Activated CD4-positive, alpha-beta T cell treated with anti-CD3 and anti-CD28 coated beads, Interleukin-2, amount 50 U/mL, for 24 hours (primary cell): ENCODE measurements at regions not wholly inside any gene's neighbourhood (a gene's known extent, or its start where the extent isn't known, plus 50 kb on each side); places are given as distances from the start of the nearest gene placed in this dataset.

ENCODE experiments used
- DNase-seq, 2 donors: peaks; one replicate each; pipeline ENCODE4 v3.0.0-alpha.2; 2020; ENCODE audit warnings: low read depth in 1 of 2, low spot score in 1 of 2

- DNase-seq, result no peak
Measured at GRCh38 chr3:72334681-72335457, 513.4 kb downstream of the SHQ1 start.

GRCh38 chr3:72332689-72333088 is 515.6 kb downstream of the SHQ1 start:
- DNase-seq, result no peak

GRCh38 chr3:72332036-72332435 is 516.2 kb downstream of the SHQ1 start:
- DNase-seq, result no peak

GRCh38 chr3:72331076-72331475 is 517.2 kb downstream of the SHQ1 start:
- DNase-seq, result no peak

- DNase-seq, result no peak
Measured at GRCh38 chr3:72329354-72329753, 518.9 kb downstream of the SHQ1 start.

GRCh38 chr3:72328755-72329277 is 519.4 kb downstream of the SHQ1 start:
- DNase-seq, result no peak

- DNase-seq, result no peak
Measured at GRCh38 chr3:72327008-72327407, 521.2 kb downstream of the SHQ1 start.

GRCh38 chr3:72324253-72324811 is 523.9 kb downstream of the SHQ1 start:
- no peak for DNase-seq

- DNase-seq, result no peak
Measured at GRCh38 chr3:72323773-72324172, 524.5 kb downstream of the SHQ1 start.

- DNase-seq, result no peak
Measured at GRCh38 chr3:72322264-72322976, 525.8 kb downstream of the SHQ1 start.

GRCh38 chr3:72320955-72321303 is 527.3 kb downstream of the SHQ1 start:
- no peak for DNase-seq

GRCh38 chr3:72320095-72320954 is 527.9 kb downstream of the SHQ1 start:
- DNase-seq, result no peak

- DNase-seq, result no peak
Measured at GRCh38 chr3:72319194-72320094, 528.8 kb downstream of the SHQ1 start.

GRCh38 chr3:72318504-72319193 is 529.6 kb downstream of the SHQ1 start:
- no peak for DNase-seq

- no peak for DNase-seq
Measured at GRCh38 chr3:72317491-72317890, 530.8 kb downstream of the SHQ1 start.

GRCh38 chr3:72316501-72317279 is 531.6 kb downstream of the SHQ1 start:
- DNase-seq, result no peak

- no peak for DNase-seq
Measured at GRCh38 chr3:72313308-72313707, 528.4 kb upstream of the PROK2 start.

GRCh38 chr3:72312339-72312738 is 527.4 kb upstream of the PROK2 start:
- DNase-seq, result no peak

GRCh38 chr3:72311425-72311824 is 526.5 kb upstream of the PROK2 start:
- DNase-seq, result no peak
